HEK293T (cell line): ENCODE measurements at regions not wholly inside any gene's neighbourhood (a gene's known extent, or its start where the extent isn't known, plus 50 kb on each side); places are given as distances from the start of the nearest gene placed in this dataset.

ENCODE experiments used
- ELF4 ChIP-seq: fragments of 450-650 bp; IDR thresholded peaks from 2 replicates; pipeline ENCODE4 v1.6.1; 2017; ENCODE audit warnings: antibody characterized with exemption
- FOXK2 ChIP-seq: fragments of 450-650 bp; IDR thresholded peaks from 2 replicates; pipeline ENCODE4 v1.6.1; 2016; ENCODE audit warnings: mild to moderate bottlenecking
- L3MBTL2 ChIP-seq: fragments of 450-650 bp; conservative IDR thresholded peaks from 2 replicates; pipeline ENCODE4 v1.6.1; 2016; ENCODE audit warnings: mild to moderate bottlenecking
- SP1 ChIP-seq: fragments of 450-650 bp; IDR thresholded peaks from 2 replicates; pipeline ENCODE4 v1.6.1; 2017
- SUZ12 ChIP-seq: fragments of 450-650 bp; IDR thresholded peaks from 2 replicates; pipeline ENCODE4 v1.6.1; 2016; ENCODE audit warnings: mild to moderate bottlenecking
- ZNF384 ChIP-seq: fragments of 450-650 bp; IDR thresholded peaks from 2 replicates; pipeline ENCODE4 v1.6.1; 2016

DNA sequence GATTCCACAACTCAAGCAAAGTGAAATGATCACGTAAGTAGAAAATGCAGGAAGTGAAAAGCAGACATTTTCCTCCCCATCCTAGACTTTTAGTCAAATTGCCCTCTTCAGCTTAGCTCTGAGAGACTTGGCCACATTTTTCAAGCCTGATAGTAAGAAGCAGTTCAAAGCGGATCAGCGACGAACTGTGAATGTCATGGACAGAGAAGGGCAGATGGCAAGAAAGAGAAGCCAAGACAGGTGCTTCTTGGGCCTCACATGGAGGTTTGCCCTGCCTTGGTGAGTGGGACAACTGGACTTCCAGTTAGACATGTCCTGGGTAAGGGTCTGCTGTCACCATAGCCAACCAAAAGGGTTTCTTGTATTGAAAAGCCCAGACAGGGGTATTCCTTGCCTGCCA is 291.5 kb downstream of the MED10 start:
- TF ChIP-seq SP1 (no peak), ZNF384 (no peak), FOXK2 (no peak), SUZ12 (no peak), L3MBTL2 (no peak), ELF4 (no peak)
